Spleen (tissue), 11 donors: ENCODE measurements at regions not wholly inside any gene's neighbourhood (a gene's known extent, or its start where the extent isn't known, plus 50 kb on each side); places are given as distances from the start of the nearest gene placed in this dataset.
"Not testable (repeated sequence)": the region's sequence is repeated elsewhere in the genome, so short reads cannot be mapped to it uniquely, and the experiment has no call there.

Experiments
- DNase-seq: peaks from one replicate; pipeline ENCODE4 v3.0.0-alpha.2; 2020
- H3K27ac ChIP-seq, 8 donors: fragments of 200-600 bp; sonication (generic) in 7 of 8; 1 replicate in 4 of 8; 2 replicates in 4 of 8; pipeline versions ENCODE4 v1.5.0 to v1.8.0; 2016 to 2021; ENCODE audit warnings: inconsistent platforms in 4 of 8, mild to moderate bottlenecking in 4 of 8, moderate library complexity in 1 of 8
- H3K27me3 ChIP-seq, 7 donors: fragments of 200-600 bp; sonication (generic) in 6 of 7; replicated peaks in 1 of 7; 1 replicate in 4 of 7; 2 replicates in 3 of 7; pipeline versions ENCODE4 v1.5.0 to v1.8.0; 2016 to 2021; ENCODE audit warnings: inconsistent platforms in 3 of 7, mild to moderate bottlenecking in 1 of 7
- H3K36me3 ChIP-seq, 6 donors: fragments of 200-600 bp; sonication (generic) in 5 of 6; 1 replicate in 4 of 6; 2 replicates in 2 of 6; pipeline versions ENCODE4 v1.5.0 to v1.8.0; 2016 to 2021; ENCODE audit warnings: inconsistent platforms in 2 of 6
- H3K4me1 ChIP-seq, 6 donors: fragments of 200-600 bp; sonication (generic) in 5 of 6; 1 replicate in 3 of 6; 2 replicates in 3 of 6; pipeline versions ENCODE4 v1.5.0 to v1.8.0; 2016 to 2021; ENCODE audit warnings: inconsistent platforms in 3 of 6
- H3K4me3 ChIP-seq, 8 donors: fragments of 200-600 bp; sonication (generic) in 7 of 8; 1 replicate in 4 of 8; 2 replicates in 4 of 8; pipeline versions ENCODE4 v1.5.0 to v1.8.0; 2016 to 2021; ENCODE audit warnings: inconsistent platforms in 4 of 8, mild to moderate bottlenecking in 4 of 8, moderate library complexity in 2 of 8
- H3K9me3 ChIP-seq, 8 donors: fragments of 200-600 bp; sonication (generic) in 7 of 8; 1 replicate in 4 of 8; 2 replicates in 4 of 8; pipeline versions ENCODE4 v1.5.0 to v1.8.0; 2016 to 2021; ENCODE audit warnings: inconsistent platforms in 4 of 8
- CTCF ChIP-seq, 11 experiments: fragments of 200-600 bp in 7 of 11; fragments of 450-650 bp in 4 of 11; sonication (generic) in 4 of 11; IDR thresholded peaks in 8 of 11; conservative IDR thresholded peaks in 3 of 11; 1 replicate in 7 of 11; 2 replicates in 4 of 11; pipeline versions ENCODE4 v1.4.0 to v1.8.0; 2016 to 2021; ENCODE audit warnings: antibody characterized with exemption in 11 of 11, inconsistent platforms in 4 of 11, mild to moderate bottlenecking in 1 of 11
- POLR2A ChIP-seq, 3 donors: fragments of 450-650 bp; IDR thresholded peaks; one replicate each; pipeline ENCODE4 v1.5.1; 2017; ENCODE audit warnings: antibody characterized with exemption in 3 of 3, mild to moderate bottlenecking in 1 of 3
- POLR2AphosphoS5 ChIP-seq, 3 donors: sonication (generic); formaldehyde crosslinking; IDR thresholded peaks; one replicate each; pipeline ENCODE4 v1.5.1; 2017; ENCODE audit warnings: antibody characterized with exemption in 3 of 3
- WGBS, 5 donors: extraction: QIAGEN DNeasy Blood & Tissue Kit in 3 of 5; methylation state at CpG; one replicate each; pipeline versions ENCODE4 v1.1.5 to v1.1.7; 2013 to 2018; 5-methylcytosine and 5-hydroxymethylcytosine counted together
- intact Hi-C: fragments of 100-400 bp; cut with DNase I; formaldehyde crosslinking; loops from one replicate; pipeline ENCODE4 v1.15.0; 2023; ENCODE audit warnings: low total_unique reads
- donor health status: healthy with polysubstance abuse.
- donor health status: DM: no; HTN: no; CAD: no; lungs with moderate emphysema.
- donor health status: DM: no; HTN: no; CAD: no.
- donor health status: Bipolar disorder and iron deficiency.
- donor health status: healthy.
- donor health status: DM: no; HTN: no; CAD: no.
- donor health status: DM: yes; HTN: yes; CAD: no.

- Histone ChIP-seq H3K36me3 (peaks cover 10 to 100% (median 77%) of the 10 kb centered on the region in 6 donors), H3K9me3 (no peaks in the 10 kb centered on the region), H3K4me3 (no peak overlapping the region), H3K27me3 (no peaks in the 10 kb centered on the region), H3K27ac (no peak overlapping the region), H3K4me1 (no peaks in the 10 kb centered on the region)
- no peak for DNase-seq
- WGBS, 5 donors = 87 to 94% (median 91%) methylated on average over 6 of the region's 6 CpGs
- intact Hi-C loops = no loop called here
- TF ChIP-seq POLR2AphosphoS5 (IDR thresholded peaks at IDR 0.05) = no peak
- no peak for TF ChIP-seq POLR2A (IDR thresholded peaks at IDR 0.05)
- TF ChIP-seq CTCF (IDR thresholded peaks at IDR 0.05 in 8 of 11, conservative IDR thresholded peaks at IDR 0.05 in 3 of 11) = no peak
Observed at GRCh38 chr6:144493035-144493910, 208.1 kb downstream of the UTRN start.

DNA sequence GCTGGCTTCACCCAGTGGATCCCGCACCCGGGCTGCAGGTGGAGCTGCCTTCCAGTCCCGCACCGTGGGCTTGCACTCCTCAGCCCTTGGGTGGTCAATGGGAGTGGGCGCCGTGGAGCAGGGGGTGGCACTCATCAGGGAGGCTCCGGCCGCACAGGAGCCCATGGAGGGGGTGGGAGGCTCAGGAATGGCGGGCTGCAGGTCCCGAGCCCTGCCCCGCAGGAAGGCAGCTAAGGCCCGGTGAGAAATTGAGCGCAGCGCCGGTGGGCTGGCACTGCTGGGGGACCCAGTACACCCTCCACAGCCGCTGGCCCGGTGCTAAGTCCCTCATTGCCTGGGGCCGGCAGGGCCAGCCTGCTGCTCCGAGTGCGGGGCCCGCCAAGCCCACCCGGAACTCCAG is 209.9 kb downstream of the UTRN start:
- H3K27me3 ChIP-seq, intact Hi-C loops, H3K27ac ChIP-seq, DNase-seq, H3K4me1 ChIP-seq, H3K9me3 ChIP-seq, H3K4me3 ChIP-seq: not testable (repeated sequence)
- peaks cover 10 to 100% (median 76%) of the 10 kb centered on the region in 6 donors for H3K36me3 ChIP-seq
- WGBS, 5 donors = 89 to 100% (median 99%) methylated on average over 9 to 22 of the region's 22 CpGs

- intact Hi-C loops = no loop called here
- 84 to 96% (median 93%) methylated on average over 1 of the region's 1 CpG for WGBS, 5 donors
Observed at GRCh38 chr6:144497650-144498049, 212.5 kb downstream of the UTRN start.

GRCh38 chr6:144500892-144501291 is 215.8 kb downstream of the UTRN start:
- peaks cover 0 to 21% (median 0%) of the 10 kb centered on the region in 6 donors for H3K4me1 ChIP-seq
- peaks cover 0 to 100% (median 47%) of the 10 kb centered on the region in 6 donors for H3K36me3 ChIP-seq
- intact Hi-C loops = no loop called here
- no peaks in the 10 kb centered on the region for H3K27me3 ChIP-seq
- DNase-seq = no peak
- 26 to 52% (median 38%) methylated on average over 3 of the region's 3 CpGs for WGBS, 5 donors
- no peak overlapping the region for H3K4me3 ChIP-seq
- H3K9me3 ChIP-seq = peaks cover 0 to 26% (median 17%) of the 10 kb centered on the region in 8 donors
- TF ChIP-seq POLR2A (IDR thresholded peaks at IDR 0.05) (no peak), POLR2AphosphoS5 (IDR thresholded peaks at IDR 0.05) (no peak), CTCF (IDR thresholded peaks at IDR 0.05 in 8 of 11, conservative IDR thresholded peaks at IDR 0.05 in 3 of 11) (no peak)
- peak overlapping the region in 2 of 8 donors; percentile 4 to 18 for H3K27ac ChIP-seq

More at GRCh38 chr6:144497650-144498049, 212.5 kb downstream of the UTRN start:
- Histone ChIP-seq H3K4me1 (peaks cover 0 to 21% (median 0%) of the 10 kb centered on the region in 6 donors), H3K4me3 (no peak overlapping the region), H3K27me3 (no peaks in the 10 kb centered on the region), H3K36me3 (peaks cover 3 to 100% (median 55%) of the 10 kb centered on the region in 6 donors), H3K9me3 (no peaks in the 10 kb centered on the region), H3K27ac (no peak overlapping the region)
- DNase-seq = no peak
- TF ChIP-seq POLR2AphosphoS5 (IDR thresholded peaks at IDR 0.05) (no peak), POLR2A (IDR thresholded peaks at IDR 0.05) (no peak), CTCF (IDR thresholded peaks at IDR 0.05 in 8 of 11, conservative IDR thresholded peaks at IDR 0.05 in 3 of 11) (no peak)

DNA sequence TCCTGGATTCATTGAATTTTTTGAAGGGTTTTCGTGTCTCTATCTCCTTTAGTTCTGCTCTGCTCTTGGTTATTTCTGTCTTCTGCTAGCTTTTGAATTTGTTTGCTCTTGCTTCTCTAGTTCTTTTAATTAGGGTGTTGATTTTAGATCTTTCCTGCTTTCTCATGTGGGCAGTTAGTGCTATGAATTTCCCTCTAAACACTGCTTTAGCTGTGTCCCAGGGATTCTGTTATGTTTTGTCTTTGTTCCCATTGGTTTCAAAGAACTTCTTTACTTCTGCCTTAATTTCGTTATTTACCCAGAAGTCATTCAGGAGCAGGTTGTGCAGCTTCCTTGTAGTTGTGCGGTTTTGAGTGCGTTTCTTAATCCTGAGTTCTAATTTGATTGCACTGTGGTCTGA is 220.1 kb downstream of the UTRN start:
- Histone ChIP-seq H3K9me3 (peaks cover 0 to 28% (median 20%) of the 10 kb centered on the region in 8 donors), H3K36me3 (peaks cover 0 to 98% (median 42%) of the 10 kb centered on the region in 6 donors), H3K4me1 (peaks cover 0 to 15% (median 0%) of the 10 kb centered on the region in 6 donors)
- intact Hi-C loops, H3K27me3 ChIP-seq, H3K27ac ChIP-seq, H3K4me3 ChIP-seq, DNase-seq: not testable (repeated sequence)
- 97 to 99% (median 98%) methylated on average over 4 of the region's 4 CpGs for WGBS, 5 donors

GRCh38 chr6:144506051-144506450 is 220.9 kb downstream of the UTRN start:
- H3K4me3 ChIP-seq, H3K27me3 ChIP-seq, H3K4me1 ChIP-seq, intact Hi-C loops, H3K27ac ChIP-seq, DNase-seq: not testable (repeated sequence)
- WGBS, 5 donors = 95 to 99% (median 96%) methylated on average over 3 of the region's 3 CpGs
- peaks cover 0 to 98% (median 41%) of the 10 kb centered on the region in 6 donors for H3K36me3 ChIP-seq
- peaks cover 0 to 28% (median 20%) of the 10 kb centered on the region in 8 donors for H3K9me3 ChIP-seq

GRCh38 chr6:144507772-144508312 is 222.7 kb downstream of the UTRN start:
- Histone ChIP-seq H3K9me3 (peaks cover 0 to 28% (median 20%) of the 10 kb centered on the region in 8 donors), H3K36me3 (peaks cover 0 to 97% (median 43%) of the 10 kb centered on the region in 6 donors)
- H3K4me3 ChIP-seq, DNase-seq, H3K4me1 ChIP-seq, H3K27ac ChIP-seq, intact Hi-C loops, H3K27me3 ChIP-seq: not testable (repeated sequence)
- 89 to 100% (median 95%) methylated on average over 2 to 6 of the region's 6 CpGs for WGBS, 5 donors
